Upper lobe of left lung (tissue), 6 donors: ENCODE measurements at regions not wholly inside any gene's neighbourhood (a gene's known extent, or its start where the extent isn't known, plus 50 kb on each side); places are given as distances from the start of the nearest gene placed in this dataset.
A peak's percentile ranks its signal among the peaks of the same experiment; 100 is the strongest.
"Not testable (repeated sequence)": the region's sequence is repeated elsewhere in the genome, so short reads cannot be mapped to it uniquely, and the experiment has no call there.

Experiments
- ATAC-seq, 2 donors: fragments of 200-7000 bp; cut with Tn5 transposase; one replicate each; pipeline ENCODE4 v1.9.1; 2022; ENCODE audit warnings: mild to moderate bottlenecking in 2 of 2, moderate library complexity in 2 of 2; ENCODE audit not compliant: low FRiP score in 2 of 2
- DNase-seq, 2 donors: peaks; one replicate each; pipeline ENCODE4 v3.0.0-alpha.2; 2019 to 2020
- H3K27ac ChIP-seq, 4 donors: fragments of 200-600 bp; sonication (generic); one replicate each; pipeline ENCODE4 v1.5.1; 2016 to 2019
- H3K27me3 ChIP-seq, 4 donors: fragments of 200-600 bp; sonication (generic); one replicate each; pipeline ENCODE4 v1.5.1; 2017 to 2019
- H3K36me3 ChIP-seq, 4 donors: fragments of 200-600 bp; sonication (generic); one replicate each; pipeline ENCODE4 v1.5.1; 2016 to 2019
- H3K4me1 ChIP-seq, 4 donors: fragments of 200-600 bp; sonication (generic); one replicate each; pipeline ENCODE4 v1.5.1; 2018 to 2019
- H3K4me3 ChIP-seq, 4 donors: fragments of 200-600 bp; sonication (generic); one replicate each; pipeline ENCODE4 v1.5.1; 2017 to 2019; ENCODE audit warnings: mild to moderate bottlenecking in 2 of 4, moderate library complexity in 1 of 4
- H3K9me3 ChIP-seq, 4 donors: fragments of 200-600 bp; sonication (generic); one replicate each; pipeline ENCODE4 v1.5.1; 2018 to 2019
- CTCF ChIP-seq, 6 experiments: fragments of 450-650 bp in 4 of 6; fragments of 200-600 bp in 2 of 6; sonication (generic) in 2 of 6; IDR thresholded peaks; one replicate each; pipeline ENCODE4 v1.5.1; 2016 to 2019; ENCODE audit warnings: antibody characterized with exemption in 6 of 6
- EP300 ChIP-seq, 4 donors: sonication (generic); formaldehyde crosslinking; IDR thresholded peaks; one replicate each; pipeline ENCODE4 v1.5.1; 2017; ENCODE audit warnings: antibody characterized with exemption in 4 of 4, control low read depth in 2 of 4
- POLR2A ChIP-seq, 4 donors: fragments of 450-650 bp; IDR thresholded peaks; one replicate each; pipeline ENCODE4 v1.5.1; 2016 to 2017; ENCODE audit warnings: antibody characterized with exemption in 4 of 4, mild to moderate bottlenecking in 2 of 4
- POLR2AphosphoS5 ChIP-seq, 2 donors: sonication (generic); formaldehyde crosslinking; IDR thresholded peaks; one replicate each; pipeline ENCODE4 v1.5.1; 2017; ENCODE audit warnings: antibody characterized with exemption in 2 of 2
- WGBS, 2 donors: methylation state at CpG; one replicate each; pipeline ENCODE4 v1.1.5; 2017 to 2018; 5-methylcytosine and 5-hydroxymethylcytosine counted together
- donor health status: DM: no; HTN: no; CAD: no; lungs with moderate emphysema.
- donor health status: DM: no; HTN: yes; CAD: no; lungs with severe emphysema.

GRCh38 chr9:621201-621855, 220.2 kb upstream of the DMRT1 start:
- H3K4me1 ChIP-seq = peaks cover 0 to 14% (median 3%) of the 10 kb centered on the region in 4 donors
- WGBS, 2 donors = 59 to 70% methylated on average over 10 of the region's 10 CpGs
- no peaks in the 10 kb centered on the region for H3K27me3 ChIP-seq
- no peaks in the 10 kb centered on the region for H3K36me3 ChIP-seq
- no peaks in the 10 kb centered on the region for H3K9me3 ChIP-seq
- TF ChIP-seq EP300 (IDR thresholded peaks at IDR 0.05) = no peak
- TF ChIP-seq POLR2AphosphoS5 (IDR thresholded peaks at IDR 0.05) = no peak
- no peak for TF ChIP-seq CTCF (IDR thresholded peaks at IDR 0.05)
- no peak for TF ChIP-seq POLR2A (IDR thresholded peaks at IDR 0.05)
- no peak overlapping the region for H3K4me3 ChIP-seq
- ATAC-seq (peak in 1 of 2 donors; percentile 74), DNase-seq (peak in 1 of 2 donors; percentile 28)
- peak overlapping the region in 1 of 4 donors; percentile 9 for H3K27ac ChIP-seq

DNA sequence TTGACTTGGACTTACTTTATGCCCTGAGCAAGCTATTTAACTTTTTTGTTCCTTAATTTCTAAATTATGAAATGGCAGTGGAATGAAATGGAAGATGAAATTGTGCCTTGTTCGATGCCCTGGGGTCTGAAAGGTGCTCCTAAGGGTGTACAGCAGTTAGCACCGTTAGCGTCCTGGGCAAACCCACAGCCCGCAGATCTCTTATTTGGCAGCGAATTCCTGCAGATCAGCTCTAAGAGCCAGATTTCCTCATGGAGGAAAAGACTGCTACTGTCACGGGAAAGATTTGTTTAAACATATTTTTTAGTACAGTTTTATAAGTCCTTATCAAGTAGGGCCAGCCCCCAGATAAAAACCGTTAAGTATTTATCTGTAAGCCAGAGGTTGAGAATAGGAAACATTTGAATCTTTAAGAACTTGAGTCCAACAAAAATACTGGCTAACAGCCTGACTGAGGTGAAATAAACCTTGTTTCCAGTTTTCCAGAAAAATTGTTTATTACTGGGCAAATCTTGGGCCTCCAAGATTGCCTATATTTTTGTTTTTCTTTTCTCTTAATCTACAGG, 216.5 kb upstream of the DMRT1 start:
- no peaks in the 10 kb centered on the region for H3K36me3 ChIP-seq
- ATAC-seq (no peak), DNase-seq (no peak)
- H3K4me3 ChIP-seq = no peak overlapping the region
- H3K27ac ChIP-seq = peak overlapping the region in 1 of 4 donors; percentile 14
- H3K27me3 ChIP-seq = no peaks in the 10 kb centered on the region
- 35 to 38% methylated on average over 7 of the region's 7 CpGs for WGBS, 2 donors
- no peak for TF ChIP-seq CTCF (IDR thresholded peaks at IDR 0.05)
- no peak for TF ChIP-seq POLR2AphosphoS5 (IDR thresholded peaks at IDR 0.05)
- TF ChIP-seq EP300 (IDR thresholded peaks at IDR 0.05) = no peak
- no peak for TF ChIP-seq POLR2A (IDR thresholded peaks at IDR 0.05)
- H3K9me3 ChIP-seq = no peaks in the 10 kb centered on the region
- peaks cover 0 to 8% (median 4%) of the 10 kb centered on the region in 4 donors for H3K4me1 ChIP-seq

DNA sequence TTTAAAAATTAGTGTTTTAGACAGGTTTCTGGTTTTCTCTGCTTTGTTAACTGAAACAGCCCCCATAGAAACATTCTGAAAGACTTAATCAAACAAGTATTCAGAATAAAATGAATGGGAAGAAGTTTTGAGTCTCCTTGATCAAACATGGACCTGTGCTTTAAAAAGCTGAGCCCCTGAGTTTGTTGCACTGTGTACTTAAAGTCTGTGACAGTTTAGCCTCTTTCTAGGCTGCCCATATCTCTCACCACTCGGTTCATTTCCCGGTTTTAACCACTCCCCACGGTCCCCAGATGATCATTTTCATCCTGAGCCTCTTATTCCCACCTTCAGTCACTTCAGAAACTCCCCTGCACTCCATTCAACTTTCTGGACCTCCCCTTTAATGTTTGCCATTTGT, 215.9 kb upstream of the DMRT1 start:
- TF ChIP-seq CTCF (IDR thresholded peaks at IDR 0.05) = no peak
- TF ChIP-seq EP300 (IDR thresholded peaks at IDR 0.05) = no peak
- TF ChIP-seq POLR2AphosphoS5 (IDR thresholded peaks at IDR 0.05) = no peak
- no peak for TF ChIP-seq POLR2A (IDR thresholded peaks at IDR 0.05)
- Histone ChIP-seq H3K36me3 (no peaks in the 10 kb centered on the region), H3K27me3 (no peaks in the 10 kb centered on the region), H3K9me3 (no peaks in the 10 kb centered on the region), H3K4me1 (peaks cover 0 to 8% (median 4%) of the 10 kb centered on the region in 4 donors), H3K27ac (peak overlapping the region in 1 of 4 donors; percentile 14), H3K4me3 (no peak overlapping the region)
- DNase-seq (no peak), ATAC-seq (no peak)
- WGBS, 2 donors = 45 to 55% methylated on average over 3 of the region's 3 CpGs

GRCh38 chr9:626114-626513, 215.4 kb upstream of the DMRT1 start:
- not testable (repeated sequence) for H3K27ac ChIP-seq, H3K36me3 ChIP-seq, ATAC-seq, H3K27me3 ChIP-seq, H3K4me3 ChIP-seq, H3K4me1 ChIP-seq, DNase-seq, H3K9me3 ChIP-seq
- WGBS, 2 donors = 91% methylated on average over 9 of the region's 9 CpGs

GRCh38 chr9:626596-626995, 214.9 kb upstream of the DMRT1 start:
- Histone ChIP-seq H3K27me3 (no peaks in the 10 kb centered on the region), H3K36me3 (no peaks in the 10 kb centered on the region), H3K27ac (no peak overlapping the region), H3K4me3 (no peak overlapping the region), H3K9me3 (no peaks in the 10 kb centered on the region), H3K4me1 (peaks cover 0 to 8% (median 4%) of the 10 kb centered on the region in 4 donors)
- DNase-seq = no peak
- 78 to 83% methylated on average over 3 of the region's 3 CpGs for WGBS, 2 donors
- no peak for TF ChIP-seq CTCF (IDR thresholded peaks at IDR 0.05)
- TF ChIP-seq POLR2A (IDR thresholded peaks at IDR 0.05) = no peak
- ATAC-seq = peak in 1 of 2 donors; percentile 32
